Stimulated activated CD4-positive, alpha-beta T cell treated with anti-CD3 and anti-CD28 coated beads, TNF-alpha, amount 100 ng/mL, for 48 hours (primary cell): ENCODE measurements at regions not wholly inside any gene's neighbourhood (a gene's known extent, or its start where the extent isn't known, plus 50 kb on each side); places are given as distances from the start of the nearest gene placed in this dataset.
"Not testable (repeated sequence)": the region's sequence is repeated elsewhere in the genome, so short reads cannot be mapped to it uniquely, and the experiment has no call there.

Source experiments
- DNase-seq, 3 donors: peaks; one replicate each; pipeline ENCODE4 v3.0.0-alpha.2; 2020; ENCODE audit warnings: low read depth in 3 of 3

- no peak for DNase-seq
Measured at GRCh38 chr4:38512840-38513239, 151.2 kb upstream of the KLF3 start.

DNA sequence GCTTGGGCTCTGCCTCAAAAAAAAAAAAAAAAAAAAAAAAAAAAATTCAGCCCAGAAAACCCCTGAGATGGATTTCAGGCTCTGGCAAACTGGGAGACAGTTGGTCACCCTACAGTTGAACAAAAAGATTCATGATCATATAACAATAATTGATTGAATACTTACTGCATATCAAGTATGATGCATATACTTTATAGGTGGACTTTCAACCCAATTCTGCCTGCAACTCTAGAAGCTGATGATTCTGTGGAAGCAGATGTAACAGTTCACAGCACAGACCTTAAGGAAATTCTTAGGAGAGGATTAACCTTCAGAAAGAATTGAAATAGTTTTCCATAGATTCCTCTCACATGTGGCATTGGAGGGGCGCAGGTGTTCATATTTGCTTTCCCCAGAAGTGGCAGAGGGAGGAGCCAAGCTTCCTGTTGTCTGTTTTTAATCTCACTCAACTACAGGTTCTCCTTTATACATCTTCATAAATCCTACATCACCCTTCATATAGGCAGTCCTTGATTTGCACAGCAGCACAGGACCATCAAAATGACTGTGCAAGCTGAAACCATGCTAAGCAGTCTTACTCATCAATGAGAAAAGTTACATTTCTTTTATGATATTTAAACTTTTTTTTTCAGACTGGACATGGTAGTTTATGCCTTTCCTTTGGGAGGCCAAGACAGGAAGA, 149.4 kb upstream of the KLF3 start:
- no peak for DNase-seq

- DNase-seq: no peak
Measured at GRCh38 chr4:38516190-38516589, 147.8 kb upstream of the KLF3 start.

- DNase-seq: no peak
Measured at GRCh38 chr4:38519666-38520065, 144.3 kb upstream of the KLF3 start.

DNA sequence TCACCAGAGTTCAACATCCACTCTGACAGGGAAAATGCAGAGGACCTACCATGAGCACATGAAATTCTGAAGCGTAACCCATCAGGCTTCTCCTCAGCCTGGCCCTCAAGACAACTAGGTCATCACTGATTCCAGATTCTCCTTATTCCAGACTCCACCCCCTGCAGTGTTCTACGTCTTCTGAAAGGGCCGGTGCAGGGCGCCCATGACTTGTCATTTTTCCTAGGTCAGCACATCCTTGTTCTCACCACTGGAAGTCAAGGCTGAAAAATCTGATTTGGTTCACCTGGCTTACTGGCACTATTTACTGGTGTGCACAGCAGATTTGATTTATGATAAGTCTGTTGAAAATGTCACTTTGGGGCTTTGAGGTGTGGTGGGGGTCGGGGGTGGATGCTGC, 140.9 kb upstream of the KLF3 start:
- DNase-seq: no peak

DNA sequence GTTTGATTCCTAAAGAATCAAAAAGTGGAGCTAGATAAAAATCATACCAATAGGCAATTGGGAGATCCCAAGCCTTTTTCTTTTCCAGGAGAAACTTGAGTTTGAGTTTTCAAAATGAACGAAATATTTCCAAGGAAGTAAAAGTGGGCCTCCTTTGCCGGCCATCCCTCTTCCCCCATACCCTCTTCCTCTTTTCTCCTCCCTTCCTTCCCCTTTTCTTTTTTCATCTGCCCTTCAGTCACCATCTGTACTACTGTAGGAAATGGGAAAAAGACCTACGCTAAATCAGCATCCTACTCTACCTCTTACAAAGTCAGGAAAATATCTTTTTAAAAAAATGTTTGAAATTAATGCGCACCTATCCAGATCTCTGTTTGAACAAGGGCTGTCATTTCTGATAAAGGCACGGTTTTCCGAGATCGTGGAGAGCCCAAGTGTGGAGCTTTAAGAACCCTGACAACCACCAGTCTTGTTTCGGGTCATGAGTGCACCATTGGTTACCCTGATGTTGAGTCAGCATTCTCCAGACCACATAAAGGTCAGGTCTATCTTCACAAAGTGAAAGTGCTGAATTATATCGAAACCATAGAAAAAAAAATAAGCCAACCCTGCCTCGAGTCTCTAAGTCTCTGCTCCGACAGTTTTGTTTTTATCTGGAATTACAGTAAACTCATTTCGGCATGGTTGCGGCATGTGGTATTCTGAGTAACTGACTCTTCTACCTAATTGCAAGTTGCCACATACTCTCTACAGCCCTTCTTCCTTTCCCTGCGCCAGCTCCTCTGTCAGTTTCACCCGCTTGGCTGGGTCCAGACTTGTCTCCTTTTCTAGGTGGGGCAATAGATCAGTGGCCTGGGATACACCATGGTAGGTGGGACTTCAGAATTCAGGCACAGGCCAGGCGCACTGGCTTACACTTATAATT, 140.2 kb upstream of the KLF3 start:
- peak; percentile 32 to 40 (median 37) for DNase-seq

DNA sequence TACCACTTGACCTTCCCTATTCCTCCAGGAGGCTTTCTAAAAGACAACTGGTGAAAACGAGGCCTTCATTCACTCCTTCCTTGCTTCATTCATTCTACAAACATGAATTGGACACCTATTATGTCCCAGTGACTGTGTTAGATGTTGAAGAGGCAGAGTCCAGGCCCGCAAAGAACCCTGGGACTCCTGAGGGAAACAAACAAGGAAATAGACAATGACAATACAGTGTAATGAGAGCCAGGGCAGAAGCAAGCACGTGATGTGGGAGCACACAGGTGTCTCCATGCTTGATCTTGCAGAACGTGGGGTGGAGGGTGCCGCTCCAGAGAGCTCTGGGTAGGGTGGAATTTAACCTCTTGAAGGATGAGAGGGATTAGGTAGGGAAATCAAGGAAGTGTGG, 137.6 kb upstream of the KLF3 start:
- no peak for DNase-seq

DNA sequence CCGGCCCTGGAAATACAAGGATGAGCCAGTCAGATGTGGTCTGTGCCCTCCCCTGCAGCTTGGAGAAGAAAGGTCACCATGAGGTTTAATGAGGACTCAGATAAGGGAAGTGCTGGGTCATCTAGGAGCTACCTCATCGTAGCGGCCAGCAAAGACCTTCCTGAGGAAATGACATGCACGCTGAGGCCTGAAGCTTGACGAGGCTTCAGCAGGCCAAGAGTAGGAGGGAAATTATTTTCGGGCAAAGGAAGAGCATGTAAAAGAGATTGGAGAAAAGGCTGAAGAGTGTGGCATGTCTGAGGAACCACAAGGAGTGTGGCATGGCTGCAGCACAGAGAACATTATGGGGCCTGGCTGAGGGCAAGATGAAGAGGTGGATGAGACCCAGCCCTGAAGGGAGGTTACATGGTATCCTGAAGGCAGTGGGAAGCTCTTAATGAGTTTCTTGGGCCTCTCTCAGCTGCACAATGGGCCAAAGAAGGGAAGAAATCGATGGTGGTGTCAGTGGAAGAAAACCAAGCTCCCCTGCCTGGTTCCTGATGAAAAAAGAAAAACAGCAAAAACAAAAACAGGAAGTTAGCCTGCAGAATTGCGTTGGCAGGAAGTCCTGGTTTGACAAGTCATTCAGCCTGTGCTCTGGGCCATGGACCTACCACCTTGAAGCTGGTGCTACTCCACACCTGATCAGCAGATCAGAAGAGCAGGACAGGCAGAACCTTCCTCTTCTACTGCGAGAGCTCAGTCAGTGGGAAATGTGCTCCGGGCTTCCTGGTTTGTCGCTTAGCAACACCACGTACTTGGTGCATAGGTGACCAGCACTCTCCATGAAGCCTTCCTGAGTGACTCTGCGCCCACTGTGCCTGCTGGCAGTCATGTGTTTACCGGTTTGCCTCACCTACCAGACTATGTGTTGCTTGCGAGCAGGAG, 134.5 kb upstream of the KLF3 start:
- peak; percentile 27 to 47 (median 42) for DNase-seq

DNA sequence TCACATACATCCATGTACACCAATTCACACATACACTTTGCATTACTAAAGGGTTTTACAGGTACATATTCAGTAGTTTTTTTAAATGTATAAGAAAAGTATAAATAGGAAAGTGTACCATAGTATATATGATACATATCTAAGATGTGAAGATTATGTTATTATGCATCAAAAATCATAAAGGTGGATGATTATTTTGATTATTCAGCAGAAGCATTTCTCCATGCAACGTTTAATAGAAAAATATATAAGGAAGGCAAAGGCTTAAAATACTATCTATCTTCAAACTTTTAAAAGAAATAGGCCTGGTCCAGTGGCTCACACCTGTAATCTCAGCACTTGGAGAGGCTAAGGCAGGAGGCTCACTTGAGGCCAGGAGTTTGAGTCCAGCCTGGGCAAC, 133.5 kb upstream of the KLF3 start:
- no peak for DNase-seq

- DNase-seq: no peak
Measured at GRCh38 chr4:38531141-38531727, 132.8 kb upstream of the KLF3 start.

DNA sequence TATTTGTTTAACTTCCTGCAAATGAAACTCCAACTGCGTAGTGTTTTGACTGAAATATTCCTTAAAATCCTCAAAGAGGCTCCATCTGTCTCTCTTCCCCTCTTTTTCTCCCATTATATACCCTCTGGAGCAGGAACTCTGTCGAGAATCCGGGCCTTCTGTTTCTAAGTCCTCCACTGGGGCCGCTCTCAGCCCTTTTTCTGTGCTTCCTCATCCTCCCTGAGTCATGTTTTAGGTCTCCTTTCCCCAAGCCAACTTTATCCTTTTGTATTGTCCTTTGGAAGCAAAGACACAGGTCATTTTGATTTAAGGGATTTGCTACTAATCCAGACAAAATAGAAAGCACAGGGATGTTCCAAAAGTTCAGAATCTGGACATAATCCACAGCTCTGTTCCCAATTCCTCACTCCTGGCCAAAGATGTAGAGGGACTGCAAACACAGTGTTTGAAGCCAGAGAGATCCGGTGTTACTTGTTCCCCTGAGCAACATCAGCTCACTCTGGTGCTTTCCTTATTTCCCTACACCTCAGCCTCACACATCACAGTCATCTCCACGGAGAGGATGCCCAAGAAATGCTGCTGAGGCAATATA, 131.0 kb upstream of the KLF3 start:
- DNase-seq: no peak

DNA sequence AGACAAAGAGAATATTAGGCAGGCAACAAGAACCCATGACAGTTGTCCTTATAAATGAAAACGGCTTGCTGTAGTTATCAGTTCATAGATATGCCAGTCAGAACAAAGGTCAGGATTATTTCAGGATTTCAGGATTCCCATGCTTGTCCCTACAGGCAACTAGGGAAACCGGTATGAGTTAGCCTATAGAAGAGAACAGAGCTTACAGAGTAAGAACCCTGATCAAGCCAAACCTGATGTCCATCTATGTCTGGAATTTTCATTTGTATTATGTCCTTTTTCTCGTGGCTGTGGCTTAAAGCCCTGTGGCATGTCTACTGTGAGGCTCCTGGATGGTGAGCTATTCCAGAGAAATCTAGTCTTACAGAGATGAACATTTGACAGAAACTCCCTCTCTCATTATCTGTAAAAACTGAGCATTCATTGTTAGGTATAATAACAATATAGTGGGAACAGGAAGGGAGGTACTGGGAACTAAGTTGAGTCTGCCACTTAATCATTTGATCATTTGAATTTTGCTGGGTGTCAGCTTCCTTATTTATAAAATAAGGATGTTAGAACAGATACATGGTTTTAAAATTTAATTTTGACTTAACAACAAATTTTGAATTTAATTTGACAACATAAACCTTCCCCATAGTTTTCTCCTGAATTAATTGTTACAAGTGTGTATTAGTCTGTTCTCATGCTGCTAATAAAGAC, 129.5 kb upstream of the KLF3 start:
- no peak for DNase-seq

DNA sequence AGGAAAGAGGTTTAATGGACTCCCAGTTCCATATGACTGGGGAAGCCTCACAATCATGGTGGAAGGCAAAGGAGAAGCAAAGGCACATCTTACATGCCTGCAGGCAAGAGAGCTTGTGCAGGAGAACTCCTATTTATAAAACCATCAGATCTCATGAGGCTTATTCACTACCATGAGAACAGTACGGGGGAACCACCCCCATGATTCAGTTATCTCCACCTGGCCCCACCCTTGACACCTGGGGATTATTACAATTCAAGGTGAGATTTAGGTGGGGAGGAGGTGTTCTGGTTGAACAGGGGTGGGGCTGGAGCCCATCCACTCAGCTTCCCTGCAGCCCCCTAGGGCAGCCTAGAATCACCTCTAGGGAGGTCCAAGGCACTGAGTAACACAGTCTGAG, 128.9 kb upstream of the KLF3 start:
- not testable (repeated sequence) for DNase-seq

DNA sequence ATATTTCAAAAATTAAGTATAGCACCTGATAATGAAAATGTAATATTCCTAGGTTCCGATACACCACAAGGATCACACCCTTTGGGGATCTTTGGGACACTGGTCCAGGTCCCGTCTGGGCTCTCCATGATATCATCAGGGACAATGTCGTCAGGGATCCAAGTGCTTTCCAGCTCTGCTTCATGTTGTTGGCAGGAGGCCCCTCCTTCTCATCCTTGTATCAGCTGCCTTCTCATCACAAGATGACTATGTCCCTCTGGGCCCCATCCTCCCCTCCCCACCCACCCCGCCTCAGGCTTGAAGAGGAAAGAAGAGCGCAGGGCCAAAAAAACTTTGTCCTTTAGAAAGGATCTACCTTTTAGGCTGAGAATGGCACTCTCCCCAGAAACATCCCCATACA, 128.3 kb upstream of the KLF3 start:
- no peak for DNase-seq

DNA sequence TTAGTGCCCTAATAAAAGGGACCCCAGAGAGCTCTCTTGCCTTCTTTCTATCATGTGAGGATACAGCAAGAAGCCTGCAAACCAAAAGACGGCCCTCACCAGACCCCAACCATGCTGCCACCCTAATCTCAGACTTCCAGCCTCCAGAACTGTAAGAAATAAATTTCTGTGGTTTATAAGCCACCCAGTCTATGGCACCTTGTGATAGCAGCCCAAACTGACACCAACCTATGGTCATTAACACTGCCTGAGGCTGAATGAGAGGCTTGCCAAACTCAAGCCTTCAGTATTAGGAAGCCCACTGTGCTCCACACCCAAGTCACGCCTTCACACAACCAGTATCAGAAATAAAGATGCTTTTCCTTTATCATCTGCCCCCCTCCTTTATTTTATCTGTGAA, 127.3 kb upstream of the KLF3 start:
- DNase-seq: no peak

DNA sequence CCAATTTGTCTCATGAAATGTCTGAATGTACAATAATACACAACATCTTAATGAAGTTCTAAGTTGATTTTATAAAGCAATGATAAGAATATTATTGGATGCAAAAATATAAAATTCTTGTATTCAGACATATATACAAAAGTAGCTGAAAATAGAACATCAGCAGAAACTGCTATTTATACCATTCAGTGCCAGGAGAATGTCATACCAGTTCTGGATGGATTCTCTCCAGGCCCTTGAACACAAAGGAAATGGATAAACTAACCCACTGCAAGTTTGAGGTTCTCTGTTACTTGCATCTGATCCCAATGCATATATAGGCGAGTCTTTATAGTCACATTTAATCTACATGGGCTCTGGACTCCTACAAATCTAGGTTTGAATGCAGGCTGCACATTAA, 126.3 kb upstream of the KLF3 start:
- DNase-seq: no peak

DNA sequence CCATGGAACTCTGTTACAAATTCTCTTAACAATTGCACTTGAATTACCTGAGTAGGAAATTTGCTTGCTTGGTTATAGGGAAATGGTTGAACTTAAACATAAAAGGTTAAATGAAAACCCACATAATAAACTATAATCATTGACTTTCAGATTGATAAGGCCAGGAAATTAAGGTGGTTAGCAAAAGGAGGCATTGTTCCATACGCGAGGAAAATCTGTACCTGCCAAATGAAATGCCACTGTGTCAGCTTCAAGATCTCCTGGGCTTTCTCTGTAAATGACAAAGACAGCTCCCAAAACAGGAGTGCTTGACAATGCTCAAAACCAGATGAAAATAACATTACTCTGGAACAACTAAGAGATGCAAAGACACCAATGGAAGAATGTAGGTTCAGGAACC, 125.5 kb upstream of the KLF3 start:
- DNase-seq: no peak

- DNase-seq: no peak
Measured at GRCh38 chr4:38539501-38539900, 124.5 kb upstream of the KLF3 start.

DNA sequence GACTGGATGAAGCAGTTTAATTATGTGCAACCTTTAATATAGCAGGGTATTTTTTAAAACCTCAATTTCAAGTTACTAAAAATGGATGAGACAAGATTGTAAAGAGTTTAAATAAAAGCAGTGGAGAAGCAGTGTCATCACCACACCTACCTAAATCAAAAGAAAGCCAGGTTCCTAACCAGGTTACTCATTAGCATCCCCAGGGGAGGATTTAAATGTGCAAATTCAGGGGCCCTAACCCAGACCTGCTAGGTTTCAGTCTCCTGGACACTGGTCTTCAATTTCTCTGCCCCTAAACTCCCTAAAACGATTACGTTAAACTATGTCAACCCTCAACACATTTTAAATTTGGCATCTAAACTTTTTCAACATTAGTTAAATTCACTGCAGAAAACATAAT, 116.9 kb upstream of the KLF3 start:
- no peak for DNase-seq

DNA sequence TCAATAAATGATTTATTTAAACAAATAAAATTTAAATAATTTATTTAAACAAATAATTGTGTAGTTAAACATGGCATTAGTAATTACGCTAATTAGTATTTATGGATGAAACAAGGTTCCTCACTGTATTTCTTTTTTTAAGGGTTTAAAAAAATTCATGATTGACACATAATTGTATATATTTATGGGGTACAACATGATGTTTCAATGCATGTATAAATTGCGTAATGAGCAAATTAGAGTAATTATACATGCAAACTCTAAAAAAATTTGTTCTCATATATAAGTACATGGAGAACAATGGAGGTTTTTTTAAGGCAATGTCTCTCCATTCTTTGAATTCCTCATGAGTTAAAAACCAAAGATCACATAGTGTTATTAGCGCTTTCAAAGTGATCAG, 115.7 kb upstream of the KLF3 start:
- DNase-seq: no peak

DNA sequence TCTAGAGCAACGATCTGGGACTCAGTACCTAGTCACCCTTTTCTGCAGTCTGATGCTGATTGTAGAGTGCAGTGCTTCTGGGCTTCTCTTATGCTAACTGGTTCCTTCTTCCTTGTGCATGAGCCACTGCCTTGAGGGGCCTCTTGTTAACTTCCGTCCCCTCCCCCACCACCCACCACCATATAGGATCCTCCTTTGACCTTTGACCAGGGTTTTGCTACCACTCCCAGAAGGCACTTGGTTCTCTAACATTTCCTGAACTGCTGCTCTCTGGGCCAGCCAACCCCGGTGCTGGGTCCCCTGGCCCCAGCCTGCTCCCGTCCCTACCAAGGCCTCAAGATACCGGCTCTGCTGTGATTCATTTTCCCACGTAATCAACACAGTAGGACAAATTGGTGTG, 104.6 kb upstream of the KLF3 start:
- no peak for DNase-seq
